ENCODE measurements at regions not wholly inside any gene's neighbourhood (a gene's known extent, or its start where the extent isn't known, plus 50 kb on each side); places are given as distances from the start of the nearest gene placed in this dataset.
"Not testable (repeated sequence)": the region's sequence is repeated elsewhere in the genome, so short reads cannot be mapped to it uniquely, and the experiment has no call there.

DNA sequence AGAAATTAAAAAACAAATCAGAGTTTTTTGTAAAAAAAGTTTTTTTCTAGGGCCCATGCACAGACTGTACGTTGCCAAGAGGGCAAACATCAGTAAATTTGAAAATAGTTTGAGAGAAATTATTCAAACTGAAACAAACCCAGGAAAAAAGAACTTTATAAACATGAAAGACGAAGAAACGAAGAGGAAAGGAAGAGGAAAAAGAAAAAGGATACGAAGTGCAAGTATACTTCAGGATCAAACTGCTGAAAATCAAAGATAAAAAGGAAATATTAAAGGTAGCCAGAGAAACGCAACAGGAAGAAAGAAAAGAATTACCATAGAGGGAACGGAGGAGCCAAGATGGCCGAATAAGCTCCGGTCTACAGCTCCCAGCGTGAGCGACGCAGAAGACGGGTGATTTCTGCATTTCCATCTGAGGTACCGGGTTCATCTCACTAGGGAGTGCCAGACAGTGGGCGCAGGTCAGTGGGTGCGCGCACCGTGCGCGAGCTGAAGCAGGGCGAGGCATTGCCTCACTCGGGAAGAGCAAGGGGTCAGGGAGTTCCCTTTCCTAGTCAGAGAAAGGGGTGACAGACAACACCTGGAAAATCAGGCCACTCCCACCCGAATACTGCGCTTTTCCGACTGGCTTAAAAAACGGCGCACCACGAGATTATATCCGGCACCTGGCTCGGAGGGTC is 94.4 kb upstream of the GAS1 start:
- not testable (repeated sequence) for DNase-seq (ENCODE audit: low read depth)

DNA sequence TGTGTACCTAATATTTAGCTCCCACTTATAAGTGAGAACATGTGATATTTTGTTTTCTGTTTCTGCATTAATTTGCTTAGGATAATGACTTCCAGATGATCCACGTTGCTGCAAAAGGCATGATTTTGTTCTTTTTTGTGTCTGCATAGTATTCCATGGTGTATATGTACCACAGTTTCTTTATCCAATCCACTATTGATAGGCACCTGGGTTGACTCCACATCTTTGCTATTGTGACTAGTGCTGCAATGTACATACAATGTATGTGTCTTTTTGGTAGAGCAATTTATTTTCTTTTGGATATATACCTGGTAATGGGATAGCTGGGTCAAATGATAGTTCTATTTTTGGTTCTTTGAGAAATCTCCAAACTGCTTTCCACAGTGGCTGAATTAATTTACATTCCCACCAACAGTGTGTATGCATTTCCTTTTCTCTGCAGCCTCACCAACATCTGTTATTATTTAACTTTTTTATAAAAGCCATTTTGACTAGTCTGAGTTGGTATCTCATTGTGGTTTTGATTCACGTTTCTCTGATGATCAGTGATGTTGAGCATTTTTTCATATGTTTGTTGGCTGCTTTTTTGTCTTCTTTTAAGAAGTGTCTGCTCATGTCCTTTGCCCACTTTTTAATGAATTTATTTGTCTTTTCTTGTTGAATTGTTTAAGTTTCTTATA is 102.8 kb upstream of the GAS1 start:
- not testable (repeated sequence) for DNase-seq (ENCODE audit: low read depth)

DNA sequence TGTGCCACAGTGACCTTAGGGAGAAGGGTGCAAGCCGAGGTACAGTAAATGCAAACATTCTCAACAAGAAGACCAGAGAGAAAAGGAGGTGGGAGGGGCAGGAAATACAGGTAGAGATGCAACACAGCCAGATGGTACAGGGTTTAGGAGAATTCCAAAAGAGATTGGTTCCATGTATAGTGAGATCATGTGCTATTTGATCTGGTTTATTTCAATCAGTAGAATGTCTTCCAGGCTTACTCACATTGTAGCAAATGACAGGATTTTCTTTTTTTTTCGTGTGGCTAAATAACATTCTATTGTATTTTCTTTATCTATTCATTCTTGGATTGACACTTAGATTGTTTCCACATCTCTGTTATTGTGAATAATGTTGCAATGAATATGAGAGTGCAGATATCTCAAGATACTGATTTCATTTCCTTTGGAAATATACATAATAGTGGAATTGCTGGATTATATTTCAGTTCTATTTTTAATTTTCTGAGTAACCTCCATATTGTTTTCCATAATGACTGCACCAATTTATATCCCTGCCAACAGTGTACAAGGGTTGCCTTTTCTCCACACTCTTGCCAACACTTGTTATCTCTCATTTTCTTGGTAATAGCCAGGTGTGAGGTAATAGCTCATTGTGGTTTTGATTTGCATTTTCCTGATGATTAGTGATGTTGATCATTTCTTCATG is 107.8 kb upstream of the GAS1 start:
- DNase-seq (ENCODE audit: low read depth) = no peak

DNA sequence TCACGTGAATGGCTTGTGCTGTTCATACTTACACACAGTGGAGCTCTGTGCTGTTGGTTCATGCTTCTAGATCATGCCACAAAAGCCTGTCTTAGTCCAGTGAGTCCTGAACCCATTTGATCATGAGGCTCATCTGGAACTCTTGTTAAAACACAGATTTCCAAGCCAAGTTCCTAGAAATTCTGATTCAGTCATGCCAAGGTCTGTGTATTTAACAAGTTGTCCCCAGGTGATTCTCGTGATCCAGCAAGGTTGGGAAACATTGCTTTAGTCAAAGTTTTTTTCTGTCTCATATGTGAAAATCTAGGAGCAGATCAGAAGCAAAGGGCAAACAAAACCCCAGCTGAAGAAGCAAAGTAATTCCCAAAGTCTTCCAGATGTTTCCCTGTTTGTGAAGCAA is 112.5 kb upstream of the GAS1 start:
- no peak for DNase-seq (ENCODE audit: low read depth)

DNA sequence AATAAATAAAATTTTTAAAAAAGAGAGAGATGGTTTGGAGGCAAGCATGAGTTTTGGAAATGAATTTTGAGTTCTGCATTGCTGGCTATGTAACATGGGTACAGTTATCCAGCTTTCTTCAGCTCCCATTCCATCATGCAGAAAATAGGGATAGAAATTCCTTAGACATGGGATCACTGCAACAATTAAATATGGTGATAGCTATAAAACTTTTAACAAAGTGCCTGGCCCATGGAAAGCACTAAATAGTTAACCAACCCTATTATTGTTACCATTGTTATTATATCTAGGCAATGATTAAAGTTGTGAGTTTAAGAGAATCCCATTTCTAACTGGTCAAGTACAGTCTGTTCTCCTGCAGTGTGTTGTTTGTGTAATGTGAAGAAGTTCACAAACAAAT is 115.4 kb upstream of the GAS1 start:
- DNase-seq (ENCODE audit: low read depth) = no peak

DNA sequence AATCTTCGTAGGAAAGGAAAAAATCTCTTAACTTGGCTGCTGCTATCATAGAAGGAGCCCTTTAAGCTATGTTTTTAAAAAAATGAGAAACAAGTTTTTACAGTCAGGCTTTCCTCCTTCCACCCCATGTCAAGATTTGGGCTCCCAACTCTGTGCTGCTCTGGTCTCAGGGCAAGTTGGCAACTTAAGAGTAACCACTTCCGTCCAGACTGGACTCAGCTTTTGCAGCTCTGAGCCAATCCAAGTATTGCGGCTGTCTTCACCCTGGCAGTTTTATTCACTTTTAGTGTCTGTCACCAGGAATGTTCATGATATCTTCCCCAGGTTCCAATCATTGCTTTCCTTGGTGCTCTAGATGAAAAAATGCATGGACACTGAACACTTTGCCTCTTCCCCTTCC is 115.9 kb upstream of the GAS1 start:
- no peak for DNase-seq (ENCODE audit: low read depth)

DNA sequence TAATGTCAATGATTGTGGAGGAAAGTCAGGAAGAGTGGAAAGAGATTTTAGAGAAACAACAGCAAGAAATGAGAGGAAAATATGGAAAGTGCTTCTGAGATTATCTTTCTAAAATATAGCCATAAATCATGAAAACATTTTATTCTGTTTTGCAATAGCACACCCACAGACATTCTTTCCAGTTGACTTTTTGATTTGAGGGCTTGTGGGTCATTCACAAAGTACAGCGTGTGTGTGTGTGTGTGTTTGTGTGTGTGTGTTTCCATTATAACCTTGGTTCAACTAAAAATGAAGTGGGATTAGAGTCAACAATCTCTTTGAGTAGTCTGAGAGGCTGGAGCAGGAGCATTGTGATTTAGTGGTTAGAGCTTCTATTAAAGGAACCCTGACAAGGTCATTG is 116.6 kb upstream of the GAS1 start:
- DNase-seq (ENCODE audit: low read depth) = peak; percentile 65

DNA sequence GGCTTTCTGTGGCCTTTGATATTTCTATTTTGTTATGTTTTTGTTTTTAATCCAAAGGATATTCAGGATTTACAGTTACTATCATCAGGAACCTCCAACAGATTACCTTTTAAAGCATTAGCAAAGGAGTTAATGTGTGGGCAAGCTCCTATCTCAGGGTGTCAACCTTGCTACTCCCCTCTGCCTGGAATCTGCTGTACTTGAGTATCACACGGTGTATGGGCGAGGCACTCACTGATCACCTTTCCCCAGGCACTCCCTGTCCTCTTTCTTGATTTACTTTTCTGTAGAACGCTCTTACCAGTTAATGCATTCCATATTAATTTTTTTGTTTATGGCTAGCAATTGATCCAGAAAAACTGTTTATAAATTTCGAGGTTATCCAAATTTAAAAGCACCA is 117.0 kb upstream of the GAS1 start:
- DNase-seq (ENCODE audit: low read depth) = no peak

DNA sequence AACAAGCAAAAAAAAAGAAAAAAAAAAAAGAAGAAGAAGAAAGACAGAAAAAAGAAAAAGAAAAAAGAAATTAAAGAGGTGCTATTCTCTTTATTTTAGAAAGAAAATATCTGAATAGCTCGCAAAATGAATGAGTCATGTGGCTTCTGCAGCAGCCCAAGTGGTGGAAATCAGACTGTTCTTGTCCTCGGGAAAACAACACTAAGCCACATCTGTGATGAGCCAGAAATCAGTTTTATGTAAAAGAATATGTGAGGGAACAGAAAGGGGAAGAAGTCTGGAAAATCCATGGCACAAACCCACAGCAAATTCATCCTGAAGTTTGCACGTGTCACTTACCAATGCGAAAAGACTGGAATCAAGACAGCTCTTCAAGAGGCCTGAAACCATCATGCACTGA is 118.7 kb upstream of the GAS1 start:
- DNase-seq (ENCODE audit: low read depth) = no peak

DNA sequence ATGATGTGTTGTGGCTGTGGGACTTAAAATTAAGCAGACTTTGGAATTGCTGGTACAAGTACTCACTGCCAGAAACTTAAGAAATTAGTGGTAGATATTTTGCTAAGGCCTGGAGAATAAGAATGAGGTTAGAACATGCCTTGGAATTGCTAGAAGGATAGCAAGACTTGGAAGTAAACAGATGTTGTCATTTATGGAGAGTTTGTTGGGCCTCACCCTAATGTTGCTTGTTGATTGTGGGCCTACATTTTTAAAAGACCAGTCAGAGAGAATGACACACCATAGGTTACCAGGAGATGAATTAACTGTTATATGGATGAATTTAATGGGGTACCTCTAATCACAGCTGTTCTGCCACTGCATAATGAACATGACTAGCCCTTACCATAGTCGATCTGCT is 120.1 kb upstream of the GAS1 start:
- DNase-seq (ENCODE audit: low read depth) = no peak

DNA sequence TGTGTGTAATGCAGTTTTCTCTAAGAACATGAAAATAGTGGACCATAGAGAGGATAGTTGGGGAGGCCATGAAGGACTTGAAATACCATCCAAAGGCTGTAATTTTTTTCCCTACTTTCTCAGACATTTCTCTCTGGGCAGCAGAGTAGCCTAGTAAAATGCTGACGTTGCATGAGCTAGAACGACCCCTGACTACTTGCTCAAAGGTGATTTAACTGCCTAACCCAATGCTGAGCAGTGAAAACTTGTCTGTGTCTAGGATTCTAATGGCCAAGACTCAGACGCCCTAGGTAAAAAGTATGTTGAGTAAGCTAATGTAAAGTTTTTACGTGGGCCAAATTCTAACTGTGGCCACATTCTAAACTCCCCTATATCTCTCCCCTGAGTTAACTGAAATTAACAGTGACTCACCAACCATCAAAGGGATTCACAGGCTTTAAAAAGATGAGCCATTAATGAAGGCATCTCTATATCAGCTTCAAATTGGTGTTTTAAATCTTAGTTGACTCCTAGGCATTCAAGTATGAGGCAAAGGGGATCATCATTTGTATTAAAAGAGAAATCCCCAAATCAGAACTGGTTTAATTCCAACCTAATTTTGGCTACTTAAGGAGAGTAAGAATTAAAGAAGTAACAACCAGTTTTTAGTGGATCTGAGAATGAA is 121.0 kb upstream of the GAS1 start:
- no peak for DNase-seq (ENCODE audit: low read depth)

DNA sequence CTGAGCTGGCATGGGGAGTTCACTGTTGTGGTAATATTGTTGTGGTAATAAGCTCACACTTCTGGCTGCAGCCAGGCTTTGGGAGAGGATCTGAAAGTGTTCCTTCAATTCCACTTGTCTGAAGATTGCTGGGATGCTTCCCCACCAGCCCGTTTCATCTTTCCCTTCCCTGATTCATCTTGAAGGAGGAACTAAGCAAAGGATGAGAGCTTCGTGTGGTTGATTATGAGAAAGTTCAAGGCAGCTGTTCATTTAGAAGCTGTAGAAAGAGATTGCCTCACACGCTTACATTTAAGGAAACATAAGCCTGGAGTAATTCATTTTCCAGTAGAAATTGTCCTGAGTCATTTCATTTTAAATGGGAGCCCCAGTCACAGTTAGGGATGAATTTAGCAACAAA is 122.4 kb upstream of the GAS1 start:
- no peak for DNase-seq (ENCODE audit: low read depth)

DNA sequence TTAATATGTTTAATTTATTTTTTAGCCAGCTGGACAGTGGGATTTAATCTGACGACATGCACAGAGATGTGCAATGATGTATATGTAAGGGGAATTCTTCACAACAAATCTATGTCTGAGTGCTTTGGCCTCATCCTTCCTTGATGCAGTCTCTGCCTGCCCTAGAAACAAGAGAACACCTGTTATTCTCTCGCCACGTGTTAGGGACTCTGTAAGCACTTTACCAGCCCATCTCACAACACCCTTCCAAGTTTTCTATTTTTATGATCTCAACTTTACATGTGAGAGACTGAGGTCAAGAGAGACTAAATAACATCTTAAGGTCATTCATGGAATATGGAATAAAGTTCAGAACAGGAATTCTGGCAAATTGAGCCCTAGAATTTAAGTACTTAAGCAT is 123.0 kb upstream of the GAS1 start:
- no peak for DNase-seq (ENCODE audit: low read depth)

DNA sequence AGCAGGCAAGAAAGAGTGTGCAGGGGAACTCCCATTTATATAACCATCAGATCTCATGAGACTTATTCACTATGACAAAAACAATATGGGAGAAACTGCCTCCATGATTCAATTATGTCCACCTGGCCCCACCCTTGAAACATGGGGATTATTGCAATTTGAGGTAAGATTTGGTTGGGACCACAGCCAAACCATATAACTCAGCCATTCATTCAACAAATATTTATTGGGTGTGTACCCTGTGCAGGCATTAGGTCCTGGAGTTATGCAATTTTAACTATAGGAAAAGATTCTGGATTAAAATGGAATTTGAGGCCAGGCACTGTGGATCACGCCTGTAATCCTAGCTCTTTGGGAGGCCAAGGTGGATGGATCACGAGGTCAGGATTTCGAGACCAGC is 124.2 kb upstream of the GAS1 start:
- no peak for DNase-seq (ENCODE audit: low read depth)

DNA sequence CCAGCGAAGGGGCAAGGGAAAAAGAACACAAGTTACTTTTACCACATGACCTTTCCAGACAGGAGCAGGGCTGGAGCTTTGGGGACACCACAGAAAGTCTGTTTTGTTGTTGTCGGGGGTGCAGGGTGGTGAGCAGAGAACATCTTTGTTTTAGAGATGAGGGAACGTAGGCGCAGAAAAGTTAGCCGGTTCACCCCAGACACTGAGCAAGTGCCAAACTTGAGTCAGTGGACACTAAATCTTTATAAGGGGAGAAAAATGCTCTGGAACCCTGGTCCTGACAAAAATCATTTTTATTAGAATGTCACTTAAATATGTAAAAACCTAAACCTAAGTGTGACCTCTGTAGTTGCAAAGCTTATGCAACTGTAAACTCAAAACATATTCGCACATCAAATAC is 126.4 kb upstream of the GAS1 start:
- no peak for DNase-seq (ENCODE audit: low read depth)

DNA sequence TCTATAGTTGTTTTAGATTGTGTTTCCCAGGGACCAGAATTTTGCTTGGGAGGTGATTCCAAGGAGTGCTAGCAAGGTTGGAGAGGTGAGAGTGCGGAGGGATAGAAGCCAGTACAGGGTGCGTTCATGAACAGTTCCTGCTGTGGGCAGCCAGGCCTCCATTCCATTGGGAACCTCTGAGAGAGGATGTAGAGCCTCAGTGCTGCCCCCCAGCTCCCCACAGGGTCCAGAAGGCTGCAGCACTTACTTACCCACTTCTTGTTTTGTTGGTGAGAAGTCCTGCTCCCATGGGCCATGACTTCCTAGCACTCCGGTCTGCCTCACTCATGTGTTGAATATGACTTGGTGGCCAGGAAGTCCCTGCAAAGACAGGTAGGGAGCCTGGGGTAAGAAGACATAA is 128.2 kb upstream of the GAS1 start:
- DNase-seq (ENCODE audit: low read depth) = no peak

DNA sequence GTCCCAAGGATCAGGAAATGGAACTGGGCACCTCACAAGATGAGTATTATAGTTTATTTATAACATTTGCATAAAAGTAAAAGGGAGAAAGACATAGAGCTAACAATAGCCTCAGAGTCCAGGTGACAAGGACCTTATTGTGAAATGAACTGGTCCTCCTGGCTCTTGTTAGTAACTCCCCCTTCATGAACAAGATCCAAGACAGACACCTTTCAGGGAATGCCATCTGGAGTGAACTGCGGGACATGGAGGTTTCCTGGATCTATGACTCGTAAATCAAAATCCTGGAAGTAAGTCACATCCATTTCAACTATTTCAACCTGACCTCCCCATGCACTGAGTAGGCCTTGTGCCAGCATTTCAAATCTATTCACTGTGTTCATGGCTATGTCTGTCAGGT is 129.5 kb upstream of the GAS1 start:
- no peak for DNase-seq (ENCODE audit: low read depth)

DNA sequence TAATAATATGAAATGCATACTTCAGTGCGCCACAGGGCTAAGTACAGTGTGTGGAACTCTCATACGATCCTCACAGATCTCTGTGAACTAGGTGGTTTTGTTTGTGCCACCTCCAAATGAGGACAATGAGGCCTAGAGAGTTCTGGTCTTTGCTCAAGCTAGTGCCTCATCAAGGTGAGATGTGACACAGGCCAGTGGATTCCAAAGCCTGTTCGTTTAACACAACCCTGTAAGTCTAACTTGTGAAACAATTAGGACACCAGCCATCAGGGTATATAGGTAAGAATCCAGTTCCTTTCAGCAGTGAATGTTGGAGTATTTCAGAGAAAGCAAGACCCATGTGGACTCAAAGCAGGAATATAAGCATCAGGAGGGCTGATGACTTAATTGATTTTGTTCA is 130.7 kb upstream of the GAS1 start:
- DNase-seq (ENCODE audit: low read depth) = no peak

DNA sequence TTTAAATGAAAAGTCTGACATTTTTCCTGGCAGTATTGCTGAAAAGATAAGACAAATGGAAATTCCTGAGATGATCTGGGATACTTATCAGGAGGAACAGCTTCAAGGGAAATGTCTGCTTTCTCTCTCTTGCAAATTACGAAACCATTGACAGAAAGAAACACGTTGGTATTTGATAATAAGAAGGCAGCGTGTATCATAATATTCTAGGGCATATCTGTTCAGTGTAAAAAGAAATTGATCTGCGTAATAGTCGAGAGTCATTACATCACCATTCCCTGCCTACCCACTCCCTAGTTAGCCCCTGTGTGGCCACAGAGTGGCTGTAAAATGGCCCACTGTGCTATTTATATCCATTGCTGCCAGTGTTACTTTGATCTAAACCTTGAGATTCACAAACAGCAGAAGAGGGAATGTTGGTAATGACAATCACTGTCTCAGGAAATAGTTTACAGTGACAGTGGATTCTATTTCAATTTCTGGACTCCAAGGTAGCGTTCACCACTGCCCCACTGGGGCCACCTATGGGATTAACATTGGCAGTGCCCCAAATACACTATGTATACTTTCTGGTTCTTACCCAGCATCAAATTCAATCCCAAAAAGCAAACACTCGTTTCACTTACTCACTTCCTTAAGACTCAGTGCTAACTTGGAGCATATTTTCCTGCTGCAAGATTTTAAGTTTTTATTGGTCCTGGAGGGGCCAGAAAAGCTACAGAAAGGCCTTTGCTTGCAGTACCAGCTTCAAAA is 133.4 kb upstream of the GAS1 start:
- no peak for DNase-seq (ENCODE audit: low read depth)

DNA sequence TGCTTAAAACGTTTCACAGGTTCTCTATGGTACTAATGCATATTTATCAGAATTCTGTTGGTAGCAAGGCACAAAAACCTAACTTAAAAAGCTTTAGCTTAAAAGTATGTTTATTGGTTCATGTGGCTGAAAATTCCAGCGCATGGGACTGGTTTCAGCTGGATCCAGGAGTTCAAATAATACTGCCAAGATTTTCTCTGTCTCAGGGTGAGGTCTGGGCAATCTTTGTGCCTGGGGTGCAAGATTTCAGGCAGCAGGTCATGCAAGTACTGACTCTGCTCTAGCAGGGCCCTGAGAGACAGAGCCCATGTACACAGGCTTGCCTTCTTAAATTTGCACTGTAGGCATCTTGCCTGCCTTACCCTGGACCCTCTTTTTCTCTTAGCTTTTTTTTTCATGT is 134.2 kb upstream of the GAS1 start:
- no peak for DNase-seq (ENCODE audit: low read depth)

DNA sequence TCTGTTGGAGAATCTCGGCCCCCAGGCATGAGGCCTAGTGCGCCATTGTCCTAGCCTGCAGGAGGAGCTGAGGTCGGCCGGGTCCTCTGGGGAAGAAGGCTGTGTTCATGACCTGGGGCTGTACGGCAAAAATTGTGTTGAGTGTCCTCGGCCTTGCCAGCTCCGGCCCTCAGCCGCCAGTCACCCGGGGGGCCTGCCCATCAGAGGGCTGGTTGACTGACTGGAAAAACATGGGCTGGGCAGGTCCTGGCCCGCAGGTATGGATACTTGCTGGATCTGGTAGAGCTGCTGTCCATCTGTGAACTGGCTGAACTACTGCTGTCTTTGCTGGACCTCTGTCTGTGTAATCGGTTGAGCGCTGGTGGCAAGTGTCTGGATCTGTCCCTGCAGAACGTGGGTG is 136.7 kb upstream of the GAS1 start:
- DNase-seq (ENCODE audit: low read depth) = no peak

DNA sequence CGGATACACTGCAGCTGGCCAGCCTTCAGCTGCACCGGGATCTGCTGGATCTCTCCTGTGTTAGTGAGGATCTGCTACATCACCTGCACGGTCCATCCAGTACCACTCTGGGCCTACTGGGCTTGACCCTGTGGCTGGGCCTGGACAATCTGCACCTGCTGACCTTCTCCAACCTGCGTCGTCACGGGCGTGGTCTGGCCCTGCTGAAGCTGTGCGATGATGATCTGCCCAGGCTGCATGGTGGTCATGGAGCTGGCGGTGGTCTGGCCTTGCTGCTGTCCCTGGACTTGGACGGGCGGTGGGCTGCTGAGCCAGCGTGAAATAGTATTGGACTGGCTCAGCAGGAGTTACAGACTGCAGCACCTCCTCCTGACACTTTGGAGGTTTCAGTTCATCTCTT is 137.1 kb upstream of the GAS1 start:
- no peak for DNase-seq (ENCODE audit: low read depth)

Data from non-pigmented ciliary epithelial cell (primary cell).